CD4-positive, alpha-beta T cell treated with Interleukin-12 subunit alpha and Interleukin-12 subunit beta, for 1 hour (primary cell): ENCODE measurements at regions not wholly inside any gene's neighbourhood (a gene's known extent, or its start where the extent isn't known, plus 50 kb on each side); places are given as distances from the start of the nearest gene placed in this dataset.

Source experiments
- DNase-seq: peaks from one replicate; pipeline ENCODE4 v3.0.0-alpha.2; 2020

DNA sequence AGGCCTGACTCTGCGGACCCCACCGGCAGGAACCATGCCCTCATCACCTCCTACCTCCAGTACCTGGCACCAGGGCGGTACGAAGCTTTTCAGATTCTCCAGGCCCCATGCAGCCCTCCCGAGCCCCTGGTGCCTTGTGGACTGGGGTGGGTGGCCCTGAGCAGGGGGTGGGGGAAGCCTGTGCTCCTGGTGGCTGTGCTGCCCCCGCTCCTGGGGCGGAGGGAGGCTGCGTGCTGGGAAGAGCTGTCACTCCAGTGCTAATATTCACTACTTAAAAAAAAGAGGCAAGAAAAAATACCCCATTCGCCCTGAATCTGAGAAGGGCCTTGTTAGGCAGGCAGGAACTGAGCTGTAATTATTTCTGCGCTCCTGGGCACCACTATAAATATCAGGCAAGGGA, 111.8 kb downstream of the ENGASE start:
- no peak for DNase-seq

DNA sequence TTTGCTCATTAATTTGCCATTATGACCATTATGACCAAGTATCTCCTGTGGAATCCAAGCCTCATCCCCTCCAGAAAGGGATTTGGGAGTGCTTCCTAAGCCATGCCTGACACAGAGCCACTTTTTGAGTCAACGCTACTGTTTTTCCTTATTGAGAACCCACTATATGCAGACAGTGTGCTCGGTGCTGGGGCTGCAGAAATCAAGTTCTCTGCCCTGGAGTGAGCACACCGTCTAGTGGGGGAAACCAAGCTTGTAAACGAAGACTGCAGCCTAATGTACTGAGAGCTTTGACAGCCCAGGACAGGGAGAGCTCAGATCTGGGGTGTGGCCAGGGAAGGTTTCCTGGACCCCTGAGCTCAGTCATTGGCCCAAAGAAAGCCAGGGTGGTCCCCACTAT, 111.0 kb downstream of the ENGASE start:
- DNase-seq = no peak

DNA sequence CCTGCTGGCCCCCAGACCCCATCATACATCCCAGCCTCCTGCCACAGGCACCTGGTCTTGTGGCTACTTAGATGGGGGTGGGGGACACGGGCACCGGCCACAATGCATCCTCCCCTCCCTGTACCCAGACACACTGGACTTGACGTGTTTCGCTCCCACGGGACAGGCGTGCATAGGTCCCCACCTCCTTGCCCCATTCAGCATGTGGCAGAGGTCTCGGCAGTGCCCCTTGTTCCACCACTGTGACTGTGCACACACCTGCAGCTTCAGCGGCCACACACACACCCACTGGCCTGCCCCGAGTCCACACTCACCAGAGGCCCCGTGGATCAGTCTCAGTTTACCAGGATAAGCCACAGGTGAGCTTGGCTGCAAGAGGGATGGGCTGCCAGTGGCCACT, 109.6 kb downstream of the ENGASE start:
- no peak for DNase-seq

DNA sequence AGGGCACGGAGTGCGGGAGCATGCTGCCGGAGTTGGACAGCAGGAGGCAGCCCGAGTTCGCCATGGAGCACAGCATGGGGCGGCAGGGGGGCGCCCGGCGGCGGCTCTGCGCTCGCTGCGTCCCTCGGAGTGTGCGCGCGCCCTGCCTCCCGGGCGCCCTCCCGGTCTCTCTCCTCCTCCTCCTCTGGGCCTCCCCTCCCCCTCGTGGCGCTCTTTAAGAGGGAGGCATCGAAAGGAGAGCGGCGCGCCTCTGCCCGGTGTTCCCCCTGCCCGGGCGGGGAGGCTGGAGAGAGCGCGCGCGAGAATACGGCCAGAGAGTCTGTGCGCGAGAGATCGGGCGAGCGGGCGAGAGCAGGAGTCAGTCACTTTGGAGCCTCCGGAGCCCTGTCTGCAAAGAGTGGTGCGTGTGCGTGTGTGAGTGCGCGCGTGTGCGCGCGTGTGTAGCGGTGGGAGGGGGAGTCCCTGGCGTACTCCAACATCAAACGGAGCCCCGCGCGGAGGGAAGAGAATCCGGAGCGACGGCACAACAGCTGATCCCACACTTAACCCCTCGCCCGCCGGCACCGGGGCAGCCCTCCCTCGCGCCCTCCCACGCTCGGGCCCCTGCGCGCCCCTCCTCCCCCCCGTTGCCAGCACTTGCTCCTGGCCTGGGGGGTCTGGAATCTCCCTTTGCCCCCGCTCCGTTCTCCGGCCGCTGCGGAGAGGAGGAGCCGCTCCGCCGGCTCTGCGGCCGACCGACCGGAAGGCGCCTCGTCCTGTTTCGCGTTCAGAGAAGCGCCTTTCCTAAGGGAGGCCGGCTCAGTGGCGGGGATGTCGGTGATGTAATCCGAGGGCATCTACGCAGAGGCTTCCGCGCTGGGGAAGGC, 108.9 kb downstream of the ENGASE start:
- DNase-seq = no peak

DNA sequence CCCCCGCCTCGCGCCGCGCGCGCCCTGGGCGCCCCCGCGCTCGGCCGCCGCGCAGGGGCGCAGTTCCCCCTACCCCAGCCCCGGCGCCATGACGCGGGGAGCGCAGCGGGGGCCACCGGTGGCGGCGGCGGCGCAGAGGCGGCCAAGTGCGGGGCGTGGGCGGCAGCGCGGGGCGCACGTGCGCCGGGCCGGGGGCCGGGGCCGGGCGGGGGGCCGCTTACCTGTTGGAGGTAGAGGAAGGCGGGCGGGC, 108.3 kb downstream of the ENGASE start:
- DNase-seq = no peak

DNA sequence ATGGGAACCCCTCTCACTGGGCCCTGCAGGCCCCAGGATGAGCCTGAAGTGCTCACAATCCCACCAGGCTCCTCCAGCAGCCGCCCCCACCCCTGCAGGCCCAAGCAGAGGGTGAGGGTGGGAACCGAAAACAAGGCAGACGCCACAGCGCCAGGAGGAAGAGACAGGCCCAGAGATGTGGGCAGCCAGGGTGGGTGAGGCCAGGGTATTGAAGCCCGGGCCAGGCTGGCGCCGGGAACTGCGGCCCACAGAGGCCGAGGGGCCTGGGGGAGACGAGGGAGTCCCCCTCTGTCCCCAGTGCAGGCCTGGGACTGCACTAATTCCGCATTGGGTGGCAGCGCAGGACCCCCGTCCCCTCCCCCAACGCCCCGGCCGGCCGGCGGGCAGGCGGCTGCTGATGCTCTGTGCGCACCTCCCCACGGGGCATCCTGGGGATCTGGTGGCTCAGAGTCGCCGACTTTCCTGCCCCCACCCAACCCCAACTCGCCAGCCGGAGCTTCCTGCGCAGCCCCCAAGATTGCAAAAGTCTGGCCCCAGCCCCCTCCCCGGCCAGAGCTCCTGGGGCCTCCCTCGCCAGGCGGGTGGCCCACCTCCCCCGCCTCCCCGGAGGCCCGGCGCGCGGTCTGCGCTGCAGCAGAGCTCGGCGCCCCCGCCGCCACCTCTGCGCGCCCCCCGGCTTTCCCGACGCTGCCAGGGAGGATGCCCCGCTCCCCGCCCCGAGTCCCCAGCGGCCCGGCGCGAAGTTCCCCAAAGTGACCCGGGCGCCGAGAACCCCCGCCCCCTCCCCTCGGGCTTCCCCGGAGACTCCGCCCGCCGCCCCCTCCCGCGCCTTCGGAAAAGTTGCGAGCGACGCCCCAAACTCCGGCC, 107.8 kb downstream of the ENGASE start:
- no peak for DNase-seq

DNA sequence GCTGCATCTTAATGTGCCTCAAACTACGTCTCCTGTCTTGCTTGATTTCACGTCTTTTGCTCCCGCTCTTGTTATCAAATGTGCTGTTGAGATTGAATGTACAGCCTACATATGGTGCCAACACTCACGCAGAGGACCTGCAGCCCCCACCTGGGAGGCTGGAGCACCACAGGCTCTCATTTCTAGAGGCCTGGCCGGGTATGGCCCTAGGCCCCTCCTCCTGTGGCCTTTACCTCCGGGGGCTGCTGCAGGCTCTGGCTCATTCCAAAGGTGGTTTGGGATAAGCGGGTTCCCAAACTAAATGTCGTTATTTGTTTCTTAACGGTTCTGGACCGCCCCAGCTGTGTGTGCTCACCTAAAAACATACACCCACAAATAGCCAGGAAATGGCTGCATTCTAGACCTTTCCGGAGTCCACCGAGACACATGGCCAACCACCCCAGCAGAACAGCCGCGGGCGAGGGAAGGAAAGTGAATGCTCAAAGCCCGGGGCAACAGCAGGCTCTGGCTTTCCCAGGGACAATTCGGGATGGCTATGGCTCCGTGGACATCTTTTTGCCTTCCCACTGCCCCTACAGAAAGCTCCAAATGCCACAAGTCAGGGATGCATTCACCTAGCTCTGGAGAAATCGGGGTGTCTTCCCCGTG, 105.9 kb downstream of the ENGASE start:
- DNase-seq = no peak

DNA sequence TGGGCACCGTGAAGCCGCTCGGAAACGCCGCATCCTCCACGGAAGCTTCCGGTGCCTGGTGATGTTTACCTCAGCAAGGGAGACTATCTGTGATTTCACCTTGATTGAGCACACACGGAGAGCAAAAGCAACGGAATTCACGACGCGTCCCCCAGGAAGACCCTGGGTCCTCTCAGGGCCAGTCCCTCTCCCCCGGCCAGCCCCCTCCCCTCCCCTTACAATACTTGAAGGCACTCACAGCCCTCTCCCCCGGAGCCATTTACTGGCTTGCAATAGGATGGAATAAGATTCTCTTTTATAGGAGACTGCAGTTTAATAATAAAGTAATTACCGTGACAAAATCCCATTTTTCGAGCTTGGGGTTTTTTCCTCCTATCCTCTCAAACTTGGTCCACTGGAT, 104.7 kb downstream of the ENGASE start:
- DNase-seq = no peak

DNA sequence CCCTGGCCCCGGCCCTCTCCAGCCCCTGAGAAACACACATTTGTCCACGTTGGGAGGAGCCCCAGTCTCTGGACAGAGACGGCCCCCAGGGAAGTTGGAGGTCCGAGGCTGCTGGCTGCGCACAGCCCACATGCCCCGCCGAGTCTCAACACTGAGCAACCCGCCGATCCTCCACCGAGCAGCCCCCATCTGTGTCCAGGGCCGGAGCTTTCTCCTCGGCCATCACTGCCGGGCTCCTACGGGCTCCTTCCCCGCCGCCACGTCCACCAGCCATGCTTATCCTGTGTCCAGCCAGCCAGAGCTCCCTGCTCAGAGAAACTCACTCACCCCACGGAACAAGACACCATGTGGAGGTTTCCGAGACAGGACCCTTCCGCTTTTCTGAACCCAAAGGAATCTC, 103.3 kb downstream of the ENGASE start:
- DNase-seq = no peak

DNA sequence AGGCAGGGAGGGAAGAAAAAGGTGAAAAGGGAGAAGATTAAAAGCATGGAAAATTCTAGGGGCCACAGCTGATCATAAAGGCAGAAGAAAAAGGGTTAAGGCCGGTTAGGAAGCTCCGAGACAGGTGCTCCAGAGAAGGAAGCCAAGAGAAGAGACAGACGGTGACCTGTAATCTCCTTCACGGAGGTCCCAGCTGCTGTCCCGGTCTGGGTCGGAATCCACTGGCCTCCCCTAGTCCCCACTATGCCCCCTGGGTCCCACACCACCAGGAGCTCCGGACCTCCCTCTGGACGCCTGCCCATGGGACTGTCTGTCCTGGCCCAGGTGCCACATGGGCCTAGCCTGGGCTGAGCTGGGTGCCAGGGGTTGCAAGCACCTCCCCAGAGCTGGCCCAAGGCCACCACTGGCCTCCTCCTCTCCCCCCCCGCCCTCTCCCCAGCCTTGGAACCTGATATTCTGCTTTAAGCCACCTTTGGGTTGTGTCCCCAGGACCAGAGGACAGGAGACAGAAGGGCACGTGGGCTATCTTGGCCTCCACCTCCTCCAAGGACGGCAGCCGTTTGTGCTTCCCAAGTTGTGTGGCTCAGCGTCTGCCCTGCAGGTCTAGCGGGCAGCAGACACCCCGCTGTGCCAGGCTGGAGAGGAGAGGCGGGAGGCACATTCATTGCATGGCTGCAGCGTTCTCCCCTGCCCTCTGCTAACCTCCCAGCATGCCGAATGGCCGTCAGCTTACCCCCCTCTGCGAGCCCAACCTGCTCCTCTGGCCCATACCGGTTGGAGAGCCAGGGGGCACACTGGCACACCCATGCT, 102.4 kb downstream of the ENGASE start:
- no peak for DNase-seq

DNA sequence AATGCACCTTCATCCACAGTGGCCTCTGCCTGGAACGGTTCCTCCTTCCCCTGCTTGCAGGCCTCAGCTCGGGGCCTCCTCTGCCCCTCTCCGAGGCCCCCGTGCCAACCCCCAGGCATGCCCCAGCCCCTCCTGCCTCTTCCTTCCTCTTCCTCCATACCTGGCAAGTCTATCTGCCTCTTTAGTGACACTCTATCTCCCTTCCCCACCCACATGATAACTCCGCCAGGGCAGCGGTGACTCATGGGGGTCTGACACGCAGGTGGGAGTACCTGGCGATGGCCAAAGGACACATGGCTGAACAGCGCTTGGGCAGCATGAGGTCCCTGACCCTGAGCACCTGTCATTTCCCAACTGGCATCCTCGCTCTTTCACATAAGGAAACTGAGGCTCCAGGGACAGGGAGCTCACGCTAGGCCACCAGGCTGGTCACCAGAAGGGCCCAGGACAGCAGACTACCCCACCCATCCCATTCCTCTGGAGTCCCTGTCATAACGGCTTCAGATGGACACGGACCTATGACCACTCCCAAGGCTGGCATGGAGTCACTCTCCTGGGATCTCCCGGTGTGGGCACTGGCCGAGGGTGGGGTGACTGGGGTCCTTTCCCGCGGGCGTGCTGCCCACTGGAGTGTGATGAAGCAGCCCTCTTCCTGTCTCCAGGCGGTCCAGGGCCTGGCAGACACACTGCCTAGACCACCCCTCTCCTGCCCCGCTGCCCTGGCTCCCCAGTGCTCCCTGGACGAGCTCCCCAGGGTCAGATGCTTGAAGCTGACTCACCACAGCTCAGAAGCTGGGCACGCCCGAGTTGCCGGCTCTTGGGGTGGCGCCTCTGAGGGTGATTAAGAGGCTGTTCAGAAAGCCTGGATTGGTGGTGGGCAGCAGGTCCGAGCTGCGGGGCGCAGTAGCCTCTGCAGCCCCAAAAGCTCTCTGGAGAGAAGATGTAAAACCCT, 100.6 kb downstream of the ENGASE start:
- DNase-seq = no peak

DNA sequence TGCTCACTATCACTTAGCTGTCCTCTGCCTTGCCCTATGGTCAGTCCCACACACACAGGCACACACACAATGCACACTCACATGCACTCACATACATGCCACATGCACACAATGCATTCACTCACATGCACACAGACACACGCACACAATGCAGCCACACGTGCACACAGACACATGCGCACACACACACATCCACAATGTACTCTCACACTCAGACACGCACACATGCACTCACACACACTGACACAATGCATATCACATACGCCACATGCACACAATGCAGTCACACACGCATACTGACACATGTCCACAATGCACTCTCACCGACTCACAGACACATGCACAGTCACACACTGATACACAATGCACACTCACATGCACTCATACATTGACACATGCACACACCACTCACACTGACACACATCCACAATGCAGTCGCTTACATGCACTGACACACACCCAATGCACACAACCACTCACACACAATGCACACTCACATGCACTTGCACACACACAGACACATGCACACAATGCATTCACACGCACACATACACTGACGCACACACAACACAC, 99.7 kb downstream of the ENGASE start:
- no peak for DNase-seq

DNA sequence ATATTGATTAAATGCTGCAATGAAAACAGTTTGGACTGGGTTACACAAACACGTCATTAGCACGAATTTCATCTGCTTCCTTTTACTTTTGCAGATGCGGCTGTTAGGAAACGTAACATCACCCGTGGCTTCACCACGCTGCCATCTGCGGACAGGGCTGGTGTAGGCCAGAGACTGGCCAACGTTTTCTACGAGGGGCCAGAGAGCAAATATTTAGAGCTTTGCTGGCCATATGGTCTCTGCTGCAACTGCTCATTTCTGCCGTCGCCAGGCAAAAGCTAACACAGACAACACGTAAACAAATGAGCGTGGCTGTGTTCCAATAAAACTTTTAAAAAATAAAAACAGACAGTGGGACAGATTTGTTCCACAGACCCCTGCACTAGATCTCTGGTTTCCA, 96.6 kb downstream of the ENGASE start:
- DNase-seq = no peak

DNA sequence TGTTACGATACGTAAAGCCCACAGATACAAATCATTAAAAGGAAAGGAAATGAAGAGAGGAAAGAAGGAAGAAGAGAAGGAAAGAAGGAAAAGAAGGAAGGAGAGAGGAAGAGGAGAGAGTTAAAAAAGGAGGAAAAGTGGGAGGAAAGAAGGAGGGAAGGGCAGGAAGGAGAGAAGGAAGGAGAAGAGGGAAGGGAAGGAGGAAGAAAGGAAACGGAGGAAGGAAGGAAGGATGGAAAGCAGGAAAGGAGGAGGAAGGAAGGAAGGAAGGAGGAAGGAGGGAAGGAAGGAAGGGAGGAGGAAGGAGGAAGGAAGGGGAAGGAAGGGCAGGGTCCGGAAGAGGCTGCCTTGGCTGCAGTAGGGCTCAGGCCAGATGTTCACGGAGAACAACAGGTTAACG, 95.2 kb downstream of the ENGASE start:
- DNase-seq = no peak

DNA sequence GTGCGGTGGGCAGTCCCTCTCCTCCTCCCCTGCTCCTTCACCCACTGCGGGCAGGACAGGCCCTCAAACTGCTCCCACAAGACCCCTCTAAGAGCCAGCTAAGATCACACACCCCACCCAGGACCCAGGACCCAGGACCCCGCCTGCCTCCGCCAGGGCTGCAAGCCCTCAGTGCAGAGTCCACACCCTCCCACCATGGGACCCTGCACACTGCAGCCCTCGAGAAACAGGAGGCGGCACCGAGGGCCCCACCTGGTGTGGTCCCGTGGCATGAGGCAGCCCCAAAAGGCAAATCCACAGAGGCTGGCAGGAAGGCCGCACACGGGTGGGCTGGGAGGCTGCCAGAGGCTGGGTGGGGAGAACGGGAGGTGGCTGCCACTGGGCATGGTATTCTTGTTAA, 94.7 kb downstream of the ENGASE start:
- DNase-seq = no peak

DNA sequence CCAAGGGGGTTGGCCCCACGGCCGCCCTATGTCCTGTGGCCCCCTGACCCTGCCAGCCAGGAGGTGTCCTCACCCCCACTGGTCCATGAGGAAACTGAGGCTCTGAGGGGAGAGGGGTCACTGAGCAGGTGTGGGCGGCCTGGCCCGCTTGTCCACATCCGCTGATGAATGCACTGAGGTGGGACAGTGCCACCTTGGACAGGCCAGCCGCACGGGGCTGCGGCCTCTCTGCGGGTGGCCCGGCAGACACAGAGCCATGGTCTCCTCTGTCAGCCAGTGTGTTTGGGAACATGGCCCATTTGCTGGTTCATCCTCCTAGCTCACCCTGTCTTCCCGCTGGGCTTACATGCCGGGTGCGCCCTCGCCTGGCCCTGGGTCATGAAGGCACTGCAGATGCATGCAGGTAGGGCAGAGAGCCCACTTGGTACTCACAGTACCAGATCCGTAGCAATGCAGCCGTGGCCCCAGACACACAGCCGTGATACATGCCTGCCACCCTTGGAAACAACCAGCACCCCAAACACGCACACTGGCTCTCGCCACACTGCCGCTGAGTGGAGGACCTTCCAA, 93.9 kb downstream of the ENGASE start:
- DNase-seq = no peak

DNA sequence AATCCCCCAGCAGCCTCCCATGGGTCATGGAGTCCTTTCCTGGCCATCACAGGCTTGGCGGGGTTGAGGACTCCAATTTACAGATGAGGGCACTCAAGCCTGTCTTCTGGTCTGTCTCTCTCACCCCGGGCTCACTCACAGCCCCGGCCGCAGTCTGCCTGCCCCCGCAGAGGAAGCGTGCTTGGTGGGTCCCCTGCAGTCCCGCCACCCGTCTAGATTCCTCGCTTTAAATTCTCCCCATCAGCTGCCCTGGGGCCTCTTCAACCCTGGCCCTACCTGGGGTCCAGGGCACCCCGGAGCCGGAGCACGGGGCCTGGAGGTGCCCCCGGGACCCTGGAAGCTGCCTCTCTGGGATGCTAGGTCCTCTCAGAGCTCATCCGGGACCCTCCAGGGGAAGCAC, 92.9 kb downstream of the ENGASE start:
- DNase-seq = no peak

DNA sequence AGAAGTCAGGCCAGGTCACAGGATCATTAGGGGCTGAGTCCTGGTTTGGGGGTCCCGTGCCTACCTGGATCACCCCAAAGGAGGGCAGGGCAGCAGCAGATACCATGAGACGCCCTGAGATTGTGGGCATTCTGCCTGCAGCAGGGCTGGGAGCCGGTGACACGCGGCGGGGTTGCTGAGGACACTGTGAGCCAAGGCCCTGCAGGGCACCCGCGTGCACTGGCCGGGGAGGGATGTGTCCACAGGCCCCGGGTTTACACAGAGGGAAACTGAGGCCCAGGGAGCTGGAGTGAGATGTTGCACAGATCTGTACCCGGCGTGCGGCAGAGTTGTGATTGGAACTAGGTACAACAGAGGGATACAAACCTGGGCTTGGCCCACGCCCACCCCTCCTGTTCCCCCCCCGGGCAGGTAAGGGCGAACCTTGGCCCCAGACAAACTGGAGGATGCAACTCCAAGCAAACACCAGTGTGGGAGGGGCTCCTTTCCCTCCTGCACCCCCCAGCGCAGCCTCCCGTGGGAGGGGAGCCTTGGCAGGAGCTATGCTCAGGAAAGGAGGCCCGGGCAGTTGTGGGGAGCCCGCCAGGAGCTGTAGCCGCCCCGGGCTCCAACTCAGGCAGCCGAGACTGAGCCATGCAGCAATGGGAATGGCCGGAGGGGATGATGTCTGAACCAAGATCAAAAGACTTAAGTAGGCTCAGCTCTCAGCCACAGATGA, 91.3 kb downstream of the ENGASE start:
- no peak for DNase-seq

DNA sequence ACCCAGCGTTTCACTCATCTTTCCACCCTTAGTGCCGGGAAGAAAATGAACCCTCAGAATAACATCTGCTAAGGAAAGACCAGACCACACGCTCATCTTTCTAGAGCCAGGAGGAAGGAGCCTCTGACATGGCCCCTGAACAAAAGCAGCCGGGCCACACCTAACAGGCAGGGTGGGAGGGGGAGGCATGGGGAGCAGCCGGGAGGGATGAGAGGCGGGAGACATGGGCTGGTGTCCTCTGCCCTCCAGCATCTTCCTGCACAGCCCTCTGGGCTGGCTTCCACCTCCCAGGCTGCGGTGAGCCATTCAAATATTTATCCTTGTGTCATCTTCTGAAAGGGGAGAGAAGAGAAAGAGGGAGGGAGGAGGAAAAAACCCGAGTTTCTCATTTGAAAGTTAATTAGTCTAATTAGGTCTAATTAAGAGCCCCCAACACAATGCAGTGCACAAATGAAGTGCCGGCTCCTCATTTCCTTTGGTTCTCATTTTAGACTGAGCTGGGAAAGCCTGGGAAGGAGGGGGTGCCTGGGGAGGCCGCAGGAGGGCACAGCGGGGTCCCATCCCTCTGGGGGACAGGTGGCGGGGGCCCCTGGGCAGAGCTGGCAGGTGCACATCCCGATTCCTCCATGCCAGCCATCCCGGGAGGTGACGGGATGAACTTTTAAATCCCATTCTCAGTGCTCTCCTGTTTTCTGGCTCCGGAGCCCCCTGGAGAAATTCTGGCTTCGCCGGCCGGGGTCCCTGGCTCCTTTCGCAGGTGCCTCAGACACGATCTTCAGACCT, 90.5 kb downstream of the ENGASE start:
- DNase-seq = no peak

DNA sequence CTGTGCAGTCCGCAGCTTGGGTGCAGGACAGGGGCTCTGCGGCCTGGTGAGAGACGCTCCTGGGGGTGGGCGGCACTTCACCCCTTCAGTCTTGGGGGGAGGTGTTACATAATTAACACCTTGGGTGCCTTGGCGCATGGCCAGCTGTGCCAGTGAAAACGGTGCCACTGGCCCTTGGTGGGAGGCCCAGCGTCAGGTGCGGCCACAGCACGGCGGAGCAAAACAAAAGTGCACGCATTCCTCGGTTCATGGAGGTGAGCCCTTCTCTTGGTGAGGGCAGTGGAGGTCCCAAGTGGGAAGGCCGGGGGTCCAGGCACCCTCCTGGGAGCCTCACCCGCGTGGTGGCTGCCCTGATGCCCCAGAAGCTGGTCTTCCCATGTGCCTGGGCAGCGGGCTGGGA, 89.8 kb downstream of the ENGASE start:
- DNase-seq = no peak
